ENCODE measurements at regions not wholly inside any gene's neighbourhood (a gene's known extent, or its start where the extent isn't known, plus 50 kb on each side); places are given as distances from the start of the nearest gene placed in this dataset.

- in situ Hi-C loops (cut with MboI) (loop anchor here (25.0 kb wide), 1 partner anchor 634 kb away; no protein-coding TSS in a partner anchor), intact Hi-C loops (cut with micrococcal nuclease) (loop anchor here (5.0 kb wide), 1 partner anchor 946 kb away; no protein-coding TSS in a partner anchor)
- ChIA-PET POLR2A (no interaction called here), CTCF (ENCODE audit: low intra/inter-chr PET ratio) (interaction anchor here (1.1 to 1.2 kb wide), 2 partner anchors 1858 kb away, joined by 3 read pairs; no protein-coding TSS in a partner anchor)
- Histone ChIP-seq H3K27me3 (ENCODE audit: control insufficient read depth in 2 of 2, insufficient read depth in 2 of 2, low read length in 2 of 2) (no peaks in the 10 kb centered on the region), H3K4me1 (replicated peaks in 1 of 2; ENCODE audit: control insufficient read depth in 2 of 2, insufficient read depth in 2 of 2, low read length in 2 of 2) (no peaks in the 10 kb centered on the region), H3K9ac (ENCODE audit: insufficient read depth in 1 of 2, low read depth in 2 of 2, low read length in 2 of 2) (no peak overlapping the region), H3K9me1 (ENCODE audit: control insufficient read depth, insufficient read depth, low read length) (no peaks in the 10 kb centered on the region), H3K9me3 (replicated peaks; ENCODE audit: control insufficient read depth, insufficient read depth, low read depth, low read length) (no peaks in the 10 kb centered on the region), H3K79me2 (ENCODE audit: control insufficient read depth, insufficient read depth, low read length) (no peaks in the 10 kb centered on the region), H3K27ac (ENCODE audit: extremely low read depth, low read depth, low read length) (no peak overlapping the region), H3K4me3 (no peak overlapping the region), H2AFZ (ENCODE audit: low read depth, low read length) (no peak overlapping the region), H3K36me3 (ENCODE audit: control insufficient read depth, insufficient read depth, low read length) (no peaks in the 10 kb centered on the region), H4K20me1 (replicated peaks; ENCODE audit: control insufficient read depth, insufficient read depth, low read length) (no peaks in the 10 kb centered on the region), H3K4me2 (ENCODE audit: insufficient read depth, low read length) (no peak overlapping the region)
- DNase-seq (ENCODE audit: extremely low read depth in 1 of 4, low spot score in 3 of 4) (peak; percentile 29 to 67 (median 35)), ATAC-seq (peak; percentile 86), FAIRE-seq (peak; percentile 88)
- WGBS (ENCODE audit: insufficient coverage, low coverage, missing lambda C conversion rate): 0% methylated on average over 6 of the region's 7 CpGs
- BruUV-seq (replicated peaks): no TSS peak
- TF ChIP-seq PRPF4 (IDR thresholded peaks at IDR 0.05; ENCODE audit: insufficient read depth, low read depth, low read length, poor library complexity, severe bottlenecking) (no peak), CTCF (IDR thresholded peaks at IDR 0.05 in 2 of 3, conservative IDR thresholded peaks at IDR 0.05 in 1 of 3; ENCODE audit: insufficient read depth in 2 of 3, low read depth in 1 of 3, low read length in 3 of 3) (peak; percentile 82 to 99 (median 98)), EWSR1 (IDR thresholded peaks at IDR 0.05; ENCODE audit: borderline replicate concordance, low read depth, partially characterized antibody) (no peak), RAD21 (CRISPR knock-in tag; conservative IDR thresholded peaks at IDR 0.05 in 1 of 2, IDR thresholded peaks at IDR 0.05 in 1 of 2) (peak; percentile 74 to 82), KHSRP (IDR thresholded peaks at IDR 0.05) (no peak), ZBTB5 (IDR thresholded peaks at IDR 0.05) (no peak), REST (IDR thresholded peaks at IDR 0.05; ENCODE audit: borderline replicate concordance) (peak; percentile 67), REST (CRISPR knock-in tag; IDR thresholded peaks at IDR 0.05; ENCODE audit: low read depth) (no peak), ZNF134 (CRISPR knock-in tag; conservative IDR thresholded peaks at IDR 0.05) (no peak), SMARCA5 (IDR thresholded peaks at IDR 0.05) (no peak)
Measured at GRCh38 chr3:116770815-116771450, 61.4 kb downstream of the TUSC7 start.

All from K562 (cell line).